Hepatocyte (in vitro differentiated cells): ENCODE measurements at regions not wholly inside any gene's neighbourhood (a gene's known extent, or its start where the extent isn't known, plus 50 kb on each side); places are given as distances from the start of the nearest gene placed in this dataset.

Source experiments
- CTCF ChIP-seq: fragments of 200-600 bp; sonication (generic); IDR thresholded peaks from 2 replicates; pipeline ENCODE4 v1.5.1; 2016; ENCODE audit warnings: antibody characterized with exemption, mild to moderate bottlenecking; ENCODE audit not compliant: poor library complexity
- EZH2phosphoT487 ChIP-seq: fragments of 200-600 bp; sonication (generic); IDR thresholded peaks from one replicate; pipeline ENCODE4 v1.6.1; 2018; ENCODE audit warnings: antibody characterized with exemption, mild to moderate bottlenecking, low read depth, moderate library complexity; ENCODE audit not compliant: unreplicated experiment, severe bottlenecking

DNA sequence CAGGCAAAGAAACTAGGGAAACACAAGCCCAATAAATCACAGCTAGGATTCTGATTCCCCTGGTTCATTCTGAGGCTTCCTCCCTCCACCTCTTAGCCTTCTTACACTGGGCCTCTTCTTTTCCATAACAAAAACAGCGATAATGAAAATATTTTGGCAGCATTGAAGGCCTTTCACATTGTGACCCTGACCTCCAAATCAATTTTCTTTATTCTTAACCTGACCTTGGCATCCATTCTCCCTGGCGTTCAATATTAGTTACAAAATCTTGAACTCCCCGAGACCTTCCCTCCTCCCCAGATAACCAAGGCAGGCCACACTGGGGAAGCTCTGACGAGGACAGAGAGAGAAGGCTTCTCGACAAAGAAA lies 399.9 kb downstream of the ZSWIM6 start:
- no peak for TF ChIP-seq CTCF
- TF ChIP-seq EZH2phosphoT487: no peak
